ENCODE measurements at regions not wholly inside any gene's neighbourhood (a gene's known extent, or its start where the extent isn't known, plus 50 kb on each side); places are given as distances from the start of the nearest gene placed in this dataset.
"Not testable (repeated sequence)": the region's sequence is repeated elsewhere in the genome, so short reads cannot be mapped to it uniquely, and the experiment has no call there.

GRCh38 chr9:103193992-103194391 is 198.9 kb downstream of the CYLC2 start (continued):
- no peak for TF ChIP-seq ZNF395 (CRISPR knock-in tag; IDR thresholded peaks at IDR 0.05)

DNA sequence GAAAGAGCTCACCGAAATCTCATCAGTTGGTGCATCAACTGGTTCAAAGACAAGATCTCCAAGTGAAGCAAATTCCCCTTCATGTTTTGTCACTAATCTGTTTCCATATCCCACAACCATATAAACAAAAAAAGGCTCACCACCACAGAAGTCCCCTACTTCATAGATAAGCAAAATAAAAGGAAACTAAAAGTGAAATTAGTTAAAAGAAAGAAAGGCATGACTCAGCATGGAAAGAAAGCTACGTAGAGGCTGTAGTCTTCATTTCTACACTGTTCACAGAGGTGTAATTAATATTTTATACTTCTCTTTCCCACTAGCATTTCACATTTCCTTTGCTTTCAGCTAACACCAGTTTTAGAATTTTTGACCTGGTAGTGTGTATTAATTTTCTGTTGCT is 208.0 kb downstream of the CYLC2 start:
- DNase-seq (ENCODE audit: extremely low read depth in 1 of 4, low spot score in 3 of 4) (no peak), FAIRE-seq (no peak), ATAC-seq (no peak)
- Histone ChIP-seq H3K4me2 (ENCODE audit: insufficient read depth, low read length) (no peak overlapping the region), H3K9me1 (ENCODE audit: control insufficient read depth, insufficient read depth, low read length) (no peaks in the 10 kb centered on the region), H3K27me3 (ENCODE audit: control insufficient read depth in 2 of 2, insufficient read depth in 2 of 2, low read length in 2 of 2) (no peaks in the 10 kb centered on the region), H3K36me3 (ENCODE audit: control insufficient read depth, insufficient read depth, low read length) (no peaks in the 10 kb centered on the region), H3K27ac (ENCODE audit: extremely low read depth, low read depth, low read length) (no peak overlapping the region), H3K79me2 (ENCODE audit: control insufficient read depth, insufficient read depth, low read length) (no peaks in the 10 kb centered on the region), H3K4me3 (no peak overlapping the region), H3K9me3 (replicated peaks; ENCODE audit: control insufficient read depth, insufficient read depth, low read depth, low read length) (no peaks in the 10 kb centered on the region), H3K4me1 (replicated peaks in 1 of 2; ENCODE audit: control insufficient read depth in 2 of 2, insufficient read depth in 2 of 2, low read length in 2 of 2) (no peaks in the 10 kb centered on the region), H3K9ac (ENCODE audit: insufficient read depth in 1 of 2, low read depth in 2 of 2, low read length in 2 of 2) (no peak overlapping the region), H4K20me1 (replicated peaks; ENCODE audit: control insufficient read depth, insufficient read depth, low read length) (no peaks in the 10 kb centered on the region), H2AFZ (ENCODE audit: low read depth, low read length) (no peak overlapping the region)
- intact Hi-C loops (cut with micrococcal nuclease) = no loop called here
- no TSS peak for BruUV-seq (replicated peaks)
- TF ChIP-seq ZNF23 (CRISPR knock-in tag; IDR thresholded peaks at IDR 0.05) (no peak), NEUROD1 (IDR thresholded peaks at IDR 0.05; ENCODE audit: borderline replicate concordance, low read depth, low read length, partially characterized antibody) (no peak), HIVEP1 (CRISPR knock-in tag; IDR thresholded peaks at IDR 0.05) (no peak), ZSCAN29 (IDR thresholded peaks at IDR 0.05) (no peak), PPARD (CRISPR knock-in tag; IDR thresholded peaks at IDR 0.05) (no peak), NCOA4 (IDR thresholded peaks at IDR 0.05; ENCODE audit: partially characterized antibody) (no peak), ZBTB7A (IDR thresholded peaks at IDR 0.05; ENCODE audit: borderline replicate concordance, control insufficient read depth, low read depth, low read length) (no peak), EP400 (IDR thresholded peaks at IDR 0.05) (no peak), KDM5B (IDR thresholded peaks at IDR 0.05; ENCODE audit: insufficient replicate concordance, low read depth, low read length) (no peak)
- TF ChIP-seq, protein P1, sequence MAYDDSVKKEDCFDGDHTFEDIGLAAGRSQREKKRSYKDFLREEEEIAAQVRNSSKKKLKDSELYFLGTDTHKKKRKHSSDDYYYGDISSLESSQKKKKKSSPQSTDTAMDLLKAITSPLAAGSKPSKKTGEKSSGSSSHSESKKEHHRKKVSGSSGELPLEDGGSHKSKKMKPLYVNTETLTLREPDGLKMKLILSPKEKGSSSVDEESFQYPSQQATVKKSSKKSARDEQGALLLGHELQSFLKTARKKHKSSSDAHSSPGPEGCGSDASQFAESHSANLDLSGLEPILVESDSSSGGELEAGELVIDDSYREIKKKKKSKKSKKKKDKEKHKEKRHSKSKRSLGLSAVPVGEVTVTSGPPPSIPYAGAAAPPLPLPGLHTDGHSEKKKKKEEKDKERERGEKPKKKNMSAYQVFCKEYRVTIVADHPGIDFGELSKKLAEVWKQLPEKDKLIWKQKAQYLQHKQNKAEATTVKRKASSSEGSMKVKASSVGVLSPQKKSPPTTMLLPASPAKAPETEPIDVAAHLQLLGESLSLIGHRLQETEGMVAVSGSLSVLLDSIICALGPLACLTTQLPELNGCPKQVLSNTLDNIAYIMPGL (CRISPR knock-in tag; IDR thresholded peaks at IDR 0.05) = no peak
- 0% methylated on average over 2 of the region's 2 CpGs for WGBS (ENCODE audit: insufficient coverage, low coverage, missing lambda C conversion rate)
- ChIA-PET POLR2A (no interaction called here), CTCF (ENCODE audit: low intra/inter-chr PET ratio) (no interaction called here)
- in situ Hi-C loops (cut with MboI) = no loop called here

DNA sequence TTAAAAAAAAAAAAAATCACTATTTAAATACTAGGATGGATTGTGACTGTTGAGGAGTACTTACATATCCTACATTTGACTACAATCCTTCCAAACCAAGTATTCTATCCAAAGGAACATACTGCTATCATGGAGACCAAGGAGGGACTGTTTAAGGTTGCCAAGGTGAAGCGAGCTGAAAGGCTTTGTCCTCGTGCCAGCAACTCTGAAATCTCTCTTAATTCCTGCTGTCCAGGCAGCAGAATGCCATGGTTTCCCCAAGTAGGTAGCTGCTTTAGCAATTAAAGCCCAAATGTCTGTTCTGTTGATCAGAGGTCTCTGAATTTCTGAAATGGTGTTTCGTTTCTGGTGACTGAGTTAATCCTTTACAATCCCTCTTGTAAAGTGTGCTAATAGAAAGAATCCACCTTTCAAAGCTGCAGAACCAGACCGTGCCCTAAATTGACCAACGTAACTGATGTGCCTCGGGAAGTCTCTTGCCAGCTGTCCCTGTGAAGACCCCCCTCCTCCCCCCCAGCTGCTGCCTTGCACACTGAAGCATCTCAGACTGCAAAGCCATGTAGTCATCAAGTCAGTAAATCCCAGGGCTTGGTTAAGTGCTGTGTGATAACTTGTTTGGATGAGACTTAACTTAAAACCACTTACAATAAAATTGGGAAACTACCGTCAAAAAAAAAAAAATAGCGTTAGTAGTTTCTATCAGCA is 210.9 kb downstream of the CYLC2 start:
- intact Hi-C loops (cut with micrococcal nuclease); H3K4me1 ChIP-seq (replicated peaks in 1 of 2; ENCODE audit: control insufficient read depth in 2 of 2, insufficient read depth in 2 of 2, low read length in 2 of 2); H3K9ac ChIP-seq (ENCODE audit: insufficient read depth in 1 of 2, low read depth in 2 of 2, low read length in 2 of 2); H3K36me3 ChIP-seq (ENCODE audit: control insufficient read depth, insufficient read depth, low read length); FAIRE-seq; POLR2A ChIA-PET; BruUV-seq (replicated peaks); in situ Hi-C loops (cut with MboI); DNase-seq (ENCODE audit: extremely low read depth in 1 of 4, low spot score in 3 of 4); H3K27ac ChIP-seq (ENCODE audit: extremely low read depth, low read depth, low read length); H2AFZ ChIP-seq (ENCODE audit: low read depth, low read length); H3K9me1 ChIP-seq (ENCODE audit: control insufficient read depth, insufficient read depth, low read length); H4K20me1 ChIP-seq (replicated peaks; ENCODE audit: control insufficient read depth, insufficient read depth, low read length); H3K9me3 ChIP-seq (replicated peaks; ENCODE audit: control insufficient read depth, insufficient read depth, low read depth, low read length); H3K4me2 ChIP-seq (ENCODE audit: insufficient read depth, low read length); H3K27me3 ChIP-seq (ENCODE audit: control insufficient read depth in 2 of 2, insufficient read depth in 2 of 2, low read length in 2 of 2); ATAC-seq; CTCF ChIA-PET (ENCODE audit: low intra/inter-chr PET ratio); H3K79me2 ChIP-seq (ENCODE audit: control insufficient read depth, insufficient read depth, low read length); H3K4me3 ChIP-seq: not testable (repeated sequence)
- WGBS (ENCODE audit: insufficient coverage, low coverage, missing lambda C conversion rate) = 4% methylated on average over 4 of the region's 8 CpGs
